AG04449 (cell line): ENCODE measurements at regions not wholly inside any gene's neighbourhood (a gene's known extent, or its start where the extent isn't known, plus 50 kb on each side); places are given as distances from the start of the nearest gene placed in this dataset.
"Not testable (repeated sequence)": the region's sequence is repeated elsewhere in the genome, so short reads cannot be mapped to it uniquely, and the experiment has no call there.

ENCODE experiments used
- CTCF ChIA-PET: fragments of 350-600 bp; formaldehyde crosslinking; extraction: SDS; loops from one replicate; lab custom pipeline; 2021; ENCODE audit warnings: antibody characterized with exemption; lab: Yijun Ruan, JAX
- POLR2A ChIA-PET: fragments of 400-600, 350-600 bp; formaldehyde crosslinking; extraction: SDS; loops from one replicate; lab custom pipeline; 2020; ENCODE audit warnings: antibody characterized with exemption, inconsistent platforms; lab: Yijun Ruan, JAX
- DNase-seq: peaks from one replicate; pipeline ENCODE4 v3.0.0-alpha.2; 2010; ENCODE audit warnings: low read depth, low spot score
- H3K4me3 ChIP-seq: 2 replicates; pipeline ENCODE4 v1.5.1; 2011; ENCODE audit warnings: low read depth, mild to moderate bottlenecking, control low read depth, low read length
- TF ChIP-seq, protein P1 (sequence below): IDR thresholded peaks from one replicate; pipeline ENCODE4 v1.5.1; 2011; ENCODE audit warnings: mild to moderate bottlenecking, moderate library complexity, low read length, control low read depth, inconsistent platforms; ENCODE audit not compliant: insufficient read depth; ENCODE audit errors: missing control alignments

DNA sequence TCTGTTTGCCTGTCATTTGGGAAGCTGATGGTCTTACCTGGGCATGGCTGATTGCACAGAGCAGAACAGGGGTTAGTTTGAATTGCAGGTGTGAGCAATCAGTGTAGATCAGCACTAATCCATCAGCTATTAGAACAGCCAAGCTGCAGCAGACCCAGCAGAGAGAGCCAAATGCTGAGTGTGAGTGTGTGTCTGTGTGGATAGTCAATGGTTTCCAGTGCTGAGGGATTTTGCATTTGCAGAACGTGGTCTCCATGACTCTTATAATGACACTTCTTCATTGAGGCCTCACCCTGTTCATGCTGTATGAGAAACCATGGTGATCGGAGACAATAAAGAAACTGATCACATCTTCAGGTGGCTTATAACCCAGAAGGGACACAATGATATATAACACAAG lies 312.1 kb downstream of the SOX2 start:
- H3K4me3 ChIP-seq, result no peak overlapping the region
- no peak for DNase-seq
- CTCF ChIA-PET, result no interaction called here
- TF ChIP-seq, protein P1, sequence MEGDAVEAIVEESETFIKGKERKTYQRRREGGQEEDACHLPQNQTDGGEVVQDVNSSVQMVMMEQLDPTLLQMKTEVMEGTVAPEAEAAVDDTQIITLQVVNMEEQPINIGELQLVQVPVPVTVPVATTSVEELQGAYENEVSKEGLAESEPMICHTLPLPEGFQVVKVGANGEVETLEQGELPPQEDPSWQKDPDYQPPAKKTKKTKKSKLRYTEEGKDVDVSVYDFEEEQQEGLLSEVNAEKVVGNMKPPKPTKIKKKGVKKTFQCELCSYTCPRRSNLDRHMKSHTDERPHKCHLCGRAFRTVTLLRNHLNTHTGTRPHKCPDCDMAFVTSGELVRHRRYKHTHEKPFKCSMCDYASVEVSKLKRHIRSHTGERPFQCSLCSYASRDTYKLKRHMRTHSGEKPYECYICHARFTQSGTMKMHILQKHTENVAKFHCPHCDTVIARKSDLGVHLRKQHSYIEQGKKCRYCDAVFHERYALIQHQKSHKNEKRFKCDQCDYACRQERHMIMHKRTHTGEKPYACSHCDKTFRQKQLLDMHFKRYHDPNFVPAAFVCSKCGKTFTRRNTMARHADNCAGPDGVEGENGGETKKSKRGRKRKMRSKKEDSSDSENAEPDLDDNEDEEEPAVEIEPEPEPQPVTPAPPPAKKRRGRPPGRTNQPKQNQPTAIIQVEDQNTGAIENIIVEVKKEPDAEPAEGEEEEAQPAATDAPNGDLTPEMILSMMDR, result no peak
- POLR2A ChIA-PET, result no interaction called here

DNA sequence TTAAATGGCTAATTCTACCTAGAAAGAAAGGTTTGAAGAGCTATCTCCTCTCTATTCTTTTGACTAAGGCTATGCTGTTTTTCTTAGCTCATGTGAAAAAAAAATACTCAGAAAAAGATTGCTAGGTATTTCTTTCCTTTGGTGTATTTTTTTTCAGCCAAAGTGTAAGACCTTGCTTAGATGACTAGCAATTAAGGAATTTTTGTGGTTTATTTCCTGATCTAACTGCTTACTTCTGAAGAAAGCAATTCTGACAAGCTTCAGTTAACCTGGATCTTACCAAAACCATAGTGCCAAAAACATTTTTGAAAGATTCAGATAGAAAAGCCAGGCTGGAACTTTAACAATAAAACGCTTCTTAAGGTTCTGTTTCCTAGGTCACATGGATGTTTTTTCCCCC lies 315.6 kb downstream of the SOX2 start:
- POLR2A ChIA-PET, result no interaction called here
- no peak overlapping the region for H3K4me3 ChIP-seq
- no peak for DNase-seq
- TF ChIP-seq, protein P1, result no peak
- CTCF ChIA-PET, result no interaction called here

DNA sequence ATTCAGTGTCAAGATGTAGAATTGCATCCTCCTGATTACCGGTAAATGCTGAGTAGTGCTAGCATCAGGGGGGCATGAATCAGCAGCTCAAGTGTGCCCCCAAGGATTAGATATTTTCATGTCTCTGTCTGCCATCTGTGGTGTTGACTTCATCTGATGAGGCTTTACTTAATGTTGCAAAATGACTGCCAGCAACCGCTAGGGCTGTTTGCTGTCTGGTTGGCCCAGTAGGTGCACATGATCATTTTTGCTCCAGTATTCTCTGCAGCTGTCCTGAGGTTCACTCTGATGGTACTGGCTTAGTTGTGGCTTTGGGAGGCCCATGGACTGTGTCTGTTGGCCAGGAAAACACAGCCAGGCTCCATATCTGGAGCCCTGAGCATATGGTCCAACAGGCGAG lies 316.4 kb downstream of the SOX2 start:
- TF ChIP-seq, protein P1, result no peak
- CTCF ChIA-PET, result no interaction called here
- POLR2A ChIA-PET, result no interaction called here
- H3K4me3 ChIP-seq, result no peak overlapping the region
- no peak for DNase-seq

DNA sequence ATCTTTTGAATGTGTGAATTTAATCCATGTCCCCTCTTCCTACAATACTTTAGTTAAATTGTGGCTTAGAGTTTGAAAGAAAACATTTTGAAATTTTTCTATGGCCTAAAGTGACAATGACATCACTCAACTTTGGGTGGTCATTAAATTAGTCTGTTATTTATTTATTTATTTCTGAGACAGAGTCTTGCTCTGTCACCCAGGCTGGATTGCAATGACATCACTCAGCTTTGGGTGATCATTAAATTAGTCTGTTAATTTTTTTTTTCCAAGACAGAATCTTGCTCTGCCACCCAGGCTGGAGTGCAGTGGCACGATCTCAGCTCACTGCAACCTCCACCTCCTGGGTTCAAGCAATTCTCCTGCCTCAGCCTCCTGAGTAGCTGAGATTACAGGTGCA lies 322.5 kb downstream of the SOX2 start:
- POLR2A ChIA-PET, H3K4me3 ChIP-seq, DNase-seq, CTCF ChIA-PET: not testable (repeated sequence)

- CTCF ChIA-PET, result no interaction called here
- H3K4me3 ChIP-seq, result no peak overlapping the region
- POLR2A ChIA-PET, result no interaction called here
- TF ChIP-seq, protein P1, result no peak
- DNase-seq, result no peak
These were observed 323.6 kb downstream of the SOX2 start for GRCh38 chr3:182035324-182035723.

DNA sequence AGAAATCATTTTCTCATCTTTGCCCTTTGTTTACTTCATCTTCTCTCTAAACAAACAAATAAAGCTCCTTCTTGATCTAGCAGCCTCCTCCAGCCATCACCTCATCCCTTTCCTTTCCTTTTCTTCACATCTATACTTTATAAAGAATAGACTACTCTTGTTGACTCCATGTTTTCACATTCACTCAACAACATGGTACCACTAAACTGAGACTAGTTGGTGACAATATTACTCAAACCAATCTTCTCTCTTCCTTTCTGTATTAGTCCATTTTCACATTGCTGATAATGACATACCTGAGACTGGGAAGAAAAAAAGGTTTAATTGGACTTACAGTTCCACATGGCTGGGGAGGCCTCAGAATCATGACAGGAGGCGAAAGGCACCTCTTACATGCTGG lies 324.7 kb downstream of the SOX2 start:
- TF ChIP-seq, protein P1, result no peak
- ChIA-PET POLR2A (no interaction called here), CTCF (no interaction called here)
- no peak overlapping the region for H3K4me3 ChIP-seq
- DNase-seq, result no peak

DNA sequence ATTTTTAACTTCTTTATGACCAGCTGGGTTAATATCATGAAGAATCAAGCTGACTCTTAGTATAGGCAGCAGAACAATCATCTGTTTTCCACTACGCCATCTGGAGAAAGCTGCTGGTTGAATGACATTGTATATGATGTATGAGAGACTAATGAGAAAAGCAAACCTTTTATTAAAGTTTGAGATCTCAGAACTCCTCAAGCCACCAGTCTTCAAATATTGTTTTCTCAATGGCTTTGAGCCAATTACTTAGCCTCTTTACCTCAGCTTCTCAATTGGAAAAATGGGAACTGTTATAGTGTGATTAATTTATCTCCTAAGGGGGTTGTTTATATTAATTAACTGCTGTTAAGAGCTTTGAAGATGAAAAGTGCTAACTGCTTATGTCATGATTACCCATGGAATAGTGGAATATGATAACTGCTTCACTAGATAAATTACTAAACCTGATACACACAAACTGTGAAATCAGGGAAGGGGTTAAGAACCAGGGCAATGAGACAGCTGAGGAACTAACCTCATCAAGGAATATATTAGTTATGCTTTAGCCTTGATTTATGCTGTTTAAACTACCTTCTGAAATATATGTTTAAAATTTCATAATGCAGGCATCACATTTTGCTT lies 330.1 kb downstream of the SOX2 start:
- TF ChIP-seq, protein P1, result no peak
- no peak overlapping the region for H3K4me3 ChIP-seq
- CTCF ChIA-PET, result no interaction called here
- POLR2A ChIA-PET, result no interaction called here
- DNase-seq, result no peak
